Right ventricle myocardium superior (tissue), 1 donor: ENCODE measurements at regions not wholly inside any gene's neighbourhood (a gene's known extent, or its start where the extent isn't known, plus 50 kb on each side); places are given as distances from the start of the nearest gene placed in this dataset.

Source experiments
- ATAC-seq: fragments of 200-7000 bp; cut with Tn5 transposase; one replicate; pipeline ENCODE4 v1.9.1; 2020; ENCODE audit warnings: mild to moderate bottlenecking; ENCODE audit not compliant: poor library complexity
- DNase-seq: peaks from one replicate; pipeline ENCODE4 v3.0.0-alpha.2; 2020
- intact Hi-C: fragments of 100-400 bp; cut with DNase I; formaldehyde crosslinking; loops from one replicate; pipeline ENCODE4 v1.11.2; 2022
- donor health status: DM: no; HTN: yes; CAD: no; lungs with severe emphysema.

- ATAC-seq, result no peak
- DNase-seq, result no peak
- intact Hi-C loops, result no loop called here
These were observed 146.8 kb upstream of the PJA1 start for GRCh38 chrX:69311936-69312670.

DNA sequence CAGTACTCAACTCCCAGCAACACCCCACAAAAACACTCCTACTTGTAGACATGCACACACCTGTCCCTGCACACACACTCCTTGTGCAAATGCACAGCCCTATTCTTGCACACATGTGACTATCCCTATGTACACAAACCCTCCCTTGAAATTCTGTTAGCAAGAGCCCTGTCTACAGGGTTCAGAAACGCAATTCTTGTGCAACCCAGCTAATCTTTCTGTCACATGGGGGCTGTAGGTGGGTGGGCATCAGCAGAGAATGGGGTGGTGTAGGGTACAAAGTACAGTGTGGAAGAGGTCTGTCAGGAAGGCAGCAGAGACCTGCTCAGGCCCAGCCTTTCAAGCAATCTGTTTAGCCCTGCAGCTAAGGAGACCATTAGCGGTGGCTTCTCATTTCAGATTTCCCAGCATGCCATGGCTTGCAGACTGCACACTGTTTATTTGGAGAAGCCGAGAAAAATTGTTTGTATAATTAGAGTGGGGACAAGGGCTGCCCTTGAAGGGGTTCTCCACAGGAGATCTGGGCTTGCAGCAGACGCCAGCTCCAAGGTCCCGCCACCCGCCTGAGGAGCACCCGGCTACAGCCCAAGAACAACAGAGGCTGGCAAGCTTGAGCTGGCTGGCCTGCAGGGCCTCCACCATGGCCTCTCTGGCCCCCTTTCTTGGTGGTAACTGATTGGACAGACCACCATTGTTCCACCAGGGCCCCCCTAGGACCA is 144.0 kb upstream of the PJA1 start:
- ATAC-seq (no peak), DNase-seq (no peak)
- intact Hi-C loops, result no loop called here

DNA sequence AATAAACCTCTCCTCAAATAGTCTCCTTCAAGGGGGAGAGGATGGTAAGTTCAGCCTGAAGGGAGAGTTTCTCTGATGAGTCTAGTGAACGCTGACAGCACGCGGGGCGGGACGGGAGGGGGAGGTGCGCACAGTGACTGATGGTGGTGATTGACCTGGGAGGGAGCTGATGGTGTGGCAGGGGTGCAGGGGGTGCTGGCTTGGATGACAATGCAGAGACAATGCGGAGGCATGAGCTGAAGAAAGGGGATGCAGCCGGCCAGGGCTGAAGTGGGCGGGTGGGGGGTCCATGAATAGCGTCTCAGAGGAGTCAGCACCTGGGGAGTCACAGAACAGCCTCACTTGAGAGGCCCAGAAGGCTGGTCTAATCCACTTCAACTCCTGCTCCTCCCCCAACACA is 142.5 kb upstream of the PJA1 start:
- no peak for DNase-seq
- intact Hi-C loops, result no loop called here
- ATAC-seq, result no peak

- intact Hi-C loops, result no loop called here
- DNase-seq (no peak), ATAC-seq (no peak)
These were observed 141.8 kb upstream of the PJA1 start for GRCh38 chrX:69307029-69307428.

DNA sequence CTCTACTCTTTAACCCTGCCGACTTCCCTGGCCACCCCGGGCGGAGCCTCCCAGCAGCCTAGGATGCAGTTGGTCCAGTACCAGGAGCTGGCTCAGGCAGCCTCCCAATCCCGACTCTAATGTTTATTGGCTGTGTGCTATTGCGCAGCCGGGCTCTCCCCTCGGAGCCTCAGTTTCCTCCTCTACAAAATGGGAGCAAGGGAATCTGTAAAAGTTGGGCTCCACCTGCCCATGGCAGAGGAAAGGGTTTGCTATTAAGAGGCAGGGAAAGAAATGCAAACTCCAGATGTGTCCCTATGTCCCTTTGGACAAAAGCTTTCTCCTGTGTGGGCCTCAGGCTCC is 140.8 kb upstream of the PJA1 start:
- ATAC-seq (no peak), DNase-seq (no peak)
- intact Hi-C loops, result no loop called here

DNA sequence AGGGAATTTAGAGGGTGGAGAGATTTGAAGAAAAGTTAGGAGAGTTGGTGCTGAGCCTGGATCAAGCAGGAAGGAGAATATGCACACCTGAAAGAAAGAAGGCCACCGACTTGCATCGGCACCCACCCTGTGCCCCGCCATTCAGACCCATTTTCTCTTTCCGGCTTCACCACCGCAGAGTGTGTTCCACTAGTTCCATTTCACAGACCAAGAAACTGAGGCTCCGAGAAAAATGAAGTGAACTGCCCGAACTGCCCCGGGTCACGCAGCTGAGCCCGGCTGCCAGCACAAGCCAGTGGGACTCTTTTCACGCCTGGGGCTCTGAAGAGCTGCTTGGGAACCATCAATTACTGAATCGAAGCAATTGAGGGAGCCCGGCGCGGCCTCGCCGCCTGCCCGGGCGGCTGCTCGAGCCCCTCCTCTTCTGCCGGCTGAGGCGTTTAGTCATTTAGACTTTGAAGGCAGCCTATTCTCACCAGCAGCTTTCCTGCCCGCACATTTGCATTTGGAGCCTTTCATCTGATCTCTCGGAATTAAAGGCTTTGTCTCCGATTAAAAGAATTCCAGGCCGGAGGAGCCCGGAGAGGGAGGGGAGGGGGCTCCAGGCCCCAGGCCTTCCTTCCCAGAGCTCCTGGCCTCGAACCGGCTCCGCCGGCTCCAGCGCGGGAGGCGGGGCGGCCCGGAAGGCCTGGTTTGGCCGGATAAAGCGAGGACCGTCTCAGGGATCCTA is 140.2 kb upstream of the PJA1 start:
- intact Hi-C loops, result no loop called here
- no peak for ATAC-seq
- DNase-seq, result no peak

DNA sequence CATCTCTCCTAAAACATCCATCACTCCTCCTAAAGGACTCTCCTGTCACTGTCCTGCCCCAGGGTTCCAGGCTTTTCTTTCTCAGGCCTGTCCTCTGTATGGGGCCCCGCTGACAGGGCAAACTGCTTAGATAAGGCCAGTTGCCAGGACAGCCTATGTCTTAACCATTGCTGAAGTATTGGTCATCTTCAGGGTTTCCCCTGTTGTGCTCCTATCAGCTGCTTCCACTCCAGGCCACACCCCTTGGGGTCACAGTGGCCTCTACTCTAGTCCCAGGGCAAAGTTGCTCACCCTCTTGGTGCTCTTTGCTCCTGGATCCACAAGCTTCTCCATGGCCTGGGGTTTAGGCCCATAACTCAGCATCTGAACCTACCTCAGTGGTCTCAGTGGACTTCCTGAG is 138.0 kb upstream of the PJA1 start:
- ATAC-seq (no peak), DNase-seq (no peak)

DNA sequence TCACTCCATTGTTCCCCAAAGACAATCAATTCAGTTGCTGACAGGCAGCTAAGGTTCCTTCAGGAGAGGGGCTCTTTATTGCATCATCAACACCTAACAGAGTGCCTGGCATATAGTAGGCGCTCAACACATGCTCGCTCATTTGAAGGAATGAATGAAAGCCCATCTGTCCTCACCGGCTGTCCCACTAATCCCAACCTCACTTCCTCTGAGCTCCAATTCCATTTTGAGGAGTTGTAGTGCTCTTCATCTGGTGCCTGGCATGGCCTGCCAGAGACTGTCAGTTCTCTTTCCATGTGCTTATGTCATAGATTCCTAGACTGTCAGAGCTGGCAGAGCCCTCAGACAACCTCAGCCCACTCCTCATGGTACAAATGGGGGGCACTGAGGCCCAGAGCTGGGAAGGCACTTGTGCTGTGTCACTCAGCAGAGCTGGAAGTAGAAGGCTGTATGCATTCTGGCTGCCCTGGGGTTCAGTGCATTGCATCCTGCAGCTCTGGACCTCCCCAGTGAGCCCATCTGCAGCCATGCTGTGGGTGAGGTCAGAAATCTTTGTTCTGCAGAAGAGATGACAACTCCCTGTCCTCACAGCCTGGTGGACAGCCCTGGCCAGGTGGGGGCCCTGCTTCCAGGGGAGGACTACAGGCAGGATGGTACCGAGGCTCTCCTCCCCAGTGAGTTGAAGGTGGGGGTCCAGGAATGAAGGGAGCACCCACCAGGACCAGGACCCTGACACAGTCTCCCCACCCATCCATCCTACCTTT is 134.9 kb upstream of the PJA1 start:
- DNase-seq, result no peak
- no peak for ATAC-seq
- intact Hi-C loops, result no loop called here

More for the DNA sequence above, 138.0 kb upstream of the PJA1 start:
- intact Hi-C loops, result no loop called here

DNA sequence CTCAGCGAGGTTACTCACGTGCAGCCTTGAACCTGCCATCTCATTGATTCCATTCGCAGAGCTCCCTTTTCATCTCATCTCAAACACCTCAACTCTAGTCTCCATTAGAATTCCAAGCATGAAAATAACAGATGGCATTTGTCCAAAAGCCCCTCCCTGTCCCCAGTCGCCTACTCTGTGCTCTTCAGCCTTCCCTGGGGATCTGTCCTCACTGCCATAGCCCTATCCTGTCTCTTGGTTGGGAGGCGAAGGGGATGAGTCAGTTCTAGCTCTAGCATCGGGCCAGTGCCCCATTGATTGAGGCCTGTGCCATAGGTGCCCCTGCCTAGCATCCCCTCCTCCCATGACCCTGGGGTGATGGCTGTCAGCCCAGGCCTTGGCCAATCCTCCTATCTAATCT is 134.0 kb upstream of the PJA1 start:
- DNase-seq (no peak), ATAC-seq (no peak)
- intact Hi-C loops, result no loop called here

DNA sequence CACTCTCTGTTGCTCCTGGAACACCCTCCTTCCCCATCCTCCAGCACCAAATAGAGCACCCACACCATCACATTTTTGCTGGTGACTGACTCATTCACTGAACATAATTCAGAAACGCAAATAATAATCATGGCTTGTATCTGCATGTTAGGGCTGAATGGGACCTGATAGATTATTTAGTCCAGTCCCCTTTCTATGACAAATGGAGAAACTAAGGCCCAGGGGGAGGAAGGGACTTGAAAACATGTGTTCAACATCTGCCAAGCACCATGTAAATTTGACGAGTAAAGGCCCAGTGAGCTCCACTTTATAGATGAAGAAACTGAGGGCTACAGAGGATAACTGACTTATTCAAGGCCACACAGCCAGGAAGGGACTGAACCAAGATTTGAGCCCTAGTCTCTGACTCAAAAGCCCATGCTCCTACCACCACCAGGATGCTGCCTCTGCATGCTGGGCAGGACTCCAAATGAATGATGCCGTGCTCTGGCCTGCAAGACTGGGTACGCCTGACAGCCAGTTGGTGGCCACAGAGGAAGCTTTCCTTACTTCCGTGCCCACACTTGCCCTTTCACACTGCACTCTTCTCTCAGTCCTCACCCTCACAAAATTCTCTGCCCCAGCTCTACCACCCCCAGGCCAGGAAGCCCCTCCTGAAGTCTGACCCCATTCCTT is 133.3 kb upstream of the PJA1 start:
- intact Hi-C loops, result no loop called here
- DNase-seq, result peak; percentile 49

GRCh38 chrX:69297506-69297905 is 132.3 kb upstream of the PJA1 start:
- intact Hi-C loops, result no loop called here
- DNase-seq (no peak), ATAC-seq (no peak)

More for the DNA sequence above, 133.3 kb upstream of the PJA1 start:
- ATAC-seq, result peak; percentile 41

GRCh38 chrX:69293776-69294601 is 128.7 kb upstream of the PJA1 start:
- no peak for ATAC-seq
- intact Hi-C loops, result no loop called here

GRCh38 chrX:69291116-69291515 is 125.9 kb upstream of the PJA1 start:
- no peak for DNase-seq
- intact Hi-C loops, result no loop called here

More at GRCh38 chrX:69293776-69294601, 128.7 kb upstream of the PJA1 start:
- DNase-seq, result no peak

GRCh38 chrX:69290292-69290691 is 125.0 kb upstream of the PJA1 start:
- ATAC-seq, result no peak
- DNase-seq, result no peak
- intact Hi-C loops, result no loop called here

More at GRCh38 chrX:69291116-69291515, 125.9 kb upstream of the PJA1 start:
- ATAC-seq, result peak; percentile 39

DNA sequence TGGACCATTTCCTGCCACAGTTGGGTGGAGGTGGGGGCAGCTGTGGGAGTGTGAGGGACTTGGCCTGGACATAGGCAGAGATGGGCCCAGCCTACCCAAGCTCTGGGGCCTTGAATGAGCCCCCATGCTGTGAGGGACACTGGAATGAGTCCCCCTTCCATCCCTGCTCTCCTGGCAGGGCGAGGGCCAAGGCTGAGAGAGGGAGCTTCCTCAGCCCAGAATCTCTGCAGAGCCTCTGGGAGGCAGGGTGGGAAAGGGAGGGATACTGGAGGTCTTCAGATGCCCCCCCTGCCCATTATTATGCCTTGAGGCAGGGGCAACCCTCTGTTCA is 124.5 kb upstream of the PJA1 start:
- DNase-seq (no peak), ATAC-seq (no peak)
- intact Hi-C loops, result loop anchor here (5.0 to 10.0 kb wide), 4 partner anchors 65 to 462 kb away; partner anchors contain the start of gene EFNB1

GRCh38 chrX:69289046-69289792 is 124.0 kb upstream of the PJA1 start:
- ATAC-seq, result no peak
- intact Hi-C loops, result loop anchor here (5.0 to 10.0 kb wide), 4 partner anchors 64 to 462 kb away; partner anchors contain the start of gene EFNB1
- DNase-seq, result no peak

DNA sequence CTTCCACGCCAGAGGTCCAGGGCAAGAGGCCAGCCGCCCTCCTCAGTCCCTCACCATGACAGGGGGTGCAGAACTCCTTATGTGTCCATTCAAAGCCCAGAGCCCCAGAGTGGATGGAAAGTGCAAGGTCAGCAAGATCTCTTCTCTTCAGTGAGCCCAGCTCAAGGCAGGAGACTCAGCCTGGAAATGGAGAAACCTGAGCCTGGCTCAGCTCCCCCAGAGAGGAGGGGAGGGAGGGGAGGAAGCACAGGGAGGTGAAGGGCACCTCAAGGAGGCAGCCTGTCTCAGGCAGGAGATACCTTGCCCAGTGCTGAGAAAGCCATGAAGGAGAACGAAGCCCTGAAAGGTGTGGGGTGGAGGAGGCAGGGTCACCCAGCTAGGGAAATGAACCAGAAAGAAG is 121.8 kb upstream of the PJA1 start:
- ATAC-seq (no peak), DNase-seq (no peak)
- intact Hi-C loops, result loop anchor here (5.0 to 10.0 kb wide), 4 partner anchors 62 to 460 kb away; partner anchors contain the start of gene EFNB1
